GM12878 (cell line): ENCODE measurements at regions not wholly inside any gene's neighbourhood (a gene's known extent, or its start where the extent isn't known, plus 50 kb on each side); places are given as distances from the start of the nearest gene placed in this dataset.

Experiments used
- ATF7 ChIP-seq: fragments of 450-650 bp; IDR thresholded peaks from 2 replicates; pipeline ENCODE4 v1.6.1; 2016; ENCODE audit warnings: low read depth, mild to moderate bottlenecking
- BHLHE40 ChIP-seq, 2 experiments: fragments of 450-650 bp in 1 of 2; IDR thresholded peaks; 2 replicates each; pipeline ENCODE4 v1.6.1; 2011 to 2017; ENCODE audit warnings: low read depth in 2 of 2, borderline replicate concordance in 1 of 2, improper control_type of control experiment in 1 of 2, low read length in 1 of 2, mild to moderate bottlenecking in 1 of 2
- POLR2AphosphoS5 ChIP-seq: IDR thresholded peaks from 2 replicates; pipeline ENCODE4 v1.6.1; 2011; ENCODE audit warnings: mild to moderate bottlenecking, low read length, inconsistent platforms

- no peak for TF ChIP-seq POLR2AphosphoS5
- no peak for TF ChIP-seq BHLHE40 (IDR thresholded peaks at IDR 0.05; ENCODE audit: borderline replicate concordance in 1 of 2, low read depth in 2 of 2, low read length in 1 of 2)
- TF ChIP-seq ATF7, result no peak
Measured at GRCh38 chr2:78541088-78541450, 484.4 kb upstream of the REG3G start.
